HG03469 (cell line): ENCODE measurements at regions not wholly inside any gene's neighbourhood (a gene's known extent, or its start where the extent isn't known, plus 50 kb on each side); places are given as distances from the start of the nearest gene placed in this dataset.
"Not testable (repeated sequence)": the region's sequence is repeated elsewhere in the genome, so short reads cannot be mapped to it uniquely, and the experiment has no call there.

Experiments used
- ATAC-seq: cut with Tn5 transposase; IDR thresholded peaks from one replicate; pipeline ENCODE4 v1.9.1; 2021; ENCODE audit warnings: mild to moderate bottlenecking, moderate library complexity, moderate number of reproducible peaks; ENCODE audit not compliant: unreplicated experiment

- no peak for ATAC-seq
These were observed 61.7 kb downstream of the KPNA2 start for GRCh38 chr17:68097161-68097805.

DNA sequence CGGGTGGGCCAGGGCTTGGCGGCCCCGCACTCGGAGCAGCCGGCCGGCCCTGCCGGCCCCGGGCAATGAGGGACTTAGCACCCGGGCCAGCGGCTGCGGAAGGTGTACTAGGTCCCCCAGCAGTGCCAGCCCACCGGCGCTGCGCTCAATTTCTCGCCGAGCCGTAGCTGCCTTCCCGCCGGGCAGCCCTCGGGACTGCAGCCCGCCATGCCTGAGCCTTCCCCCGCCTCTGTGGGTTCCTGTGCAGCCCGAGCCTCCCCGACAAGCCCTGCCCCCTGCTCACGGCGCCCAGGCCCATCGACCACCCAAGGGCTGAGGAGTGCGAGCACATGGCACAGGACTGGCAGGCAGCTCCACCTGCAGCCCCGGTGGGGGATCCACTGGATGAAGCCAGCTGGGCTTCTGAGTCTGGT, 63.8 kb downstream of the KPNA2 start:
- not testable (repeated sequence) for ATAC-seq

DNA sequence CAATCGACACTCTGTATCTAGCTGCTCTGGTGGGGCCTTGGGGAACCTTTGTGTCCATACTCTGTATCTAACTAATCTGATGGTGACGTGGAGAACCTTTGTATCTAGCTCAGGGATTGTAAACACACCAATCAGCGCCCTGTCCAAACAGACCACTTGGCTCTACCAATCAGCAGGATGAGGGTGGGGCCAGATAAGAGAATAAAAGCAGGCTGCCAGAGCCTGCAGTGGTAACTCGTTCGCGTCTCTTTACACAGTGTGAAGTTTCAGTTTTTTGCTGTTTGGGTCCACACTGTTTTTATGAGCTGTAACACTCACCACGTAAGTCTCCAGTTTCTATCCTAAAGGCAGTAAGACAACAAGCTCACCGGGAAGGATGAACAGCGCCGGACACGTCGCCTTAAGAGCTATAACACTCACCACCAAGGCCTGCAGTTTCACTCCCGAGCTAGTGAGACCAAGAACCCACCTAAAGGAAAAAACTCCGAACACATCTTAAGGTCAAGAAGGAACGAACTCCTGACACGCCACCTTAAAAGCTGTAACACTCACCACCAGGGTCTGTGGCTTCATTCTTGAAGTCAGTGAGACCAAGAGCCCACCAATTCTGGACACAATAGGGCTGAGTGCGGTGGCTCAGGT, 64.6 kb downstream of the KPNA2 start:
- no peak for ATAC-seq

DNA sequence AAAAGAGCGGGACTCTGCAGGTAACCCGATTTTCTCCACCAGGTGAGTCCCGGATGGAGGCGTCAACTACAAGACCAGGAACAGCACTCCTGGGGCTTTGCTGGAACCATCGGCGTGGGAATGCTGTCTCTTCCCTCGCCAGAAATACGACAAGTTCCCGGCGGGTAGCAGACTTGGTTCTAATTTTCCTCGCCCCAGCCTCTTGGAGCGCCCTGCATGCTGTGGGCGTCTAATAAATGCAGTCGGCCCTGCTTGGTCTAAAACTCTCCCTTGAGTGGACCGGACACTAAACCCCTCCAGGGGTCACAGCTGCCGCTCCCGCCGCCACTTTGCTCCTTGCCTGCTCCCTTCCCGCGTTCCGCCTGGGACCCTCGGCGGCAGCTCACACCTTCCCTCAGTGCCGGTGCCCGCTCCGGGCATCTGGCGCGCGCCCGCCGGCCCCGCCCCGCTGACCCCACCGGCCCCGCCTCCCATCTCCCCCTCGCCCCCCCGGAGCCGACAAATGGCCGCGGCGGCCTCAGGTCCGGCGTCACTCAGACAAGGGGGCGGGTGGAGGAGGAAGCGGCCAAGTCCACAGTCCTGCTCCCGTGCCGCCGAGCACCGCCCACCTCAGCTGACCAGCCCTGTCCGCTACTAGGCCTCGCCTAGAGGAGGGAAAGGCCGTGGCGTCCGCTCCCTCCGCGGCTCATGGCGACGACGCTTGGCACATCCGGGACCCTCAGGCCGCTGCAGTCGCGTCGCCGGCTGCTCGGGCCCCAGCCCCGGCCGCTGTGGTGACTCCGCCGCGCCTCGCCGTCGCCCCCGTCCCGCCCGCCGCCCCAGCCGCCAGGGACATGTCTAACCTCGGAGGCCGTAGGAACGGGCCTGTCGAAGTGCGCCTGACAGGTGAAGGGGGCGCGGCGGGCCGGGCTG, 65.8 kb downstream of the KPNA2 start:
- ATAC-seq, result peak; percentile 34

DNA sequence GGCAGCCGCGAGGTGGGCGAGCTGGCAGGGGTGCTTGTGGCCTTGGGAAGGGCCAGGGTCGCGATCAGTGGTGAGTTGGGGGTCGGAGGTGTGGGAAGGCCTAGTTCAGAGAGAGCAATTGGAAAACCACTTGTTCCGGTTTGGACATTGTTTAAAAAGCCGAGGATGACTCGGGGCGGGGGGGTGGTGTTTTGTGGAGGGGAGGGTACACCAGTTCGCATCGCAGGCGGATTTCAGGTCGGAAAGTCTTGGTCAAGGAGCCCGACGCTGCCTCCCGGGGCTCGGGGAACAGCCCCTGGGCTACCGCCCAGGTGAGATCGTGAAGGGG, 66.4 kb downstream of the KPNA2 start:
- no peak for ATAC-seq

- no peak for ATAC-seq
These were observed 66.8 kb downstream of the KPNA2 start for GRCh38 chr17:68102318-68102758.

DNA sequence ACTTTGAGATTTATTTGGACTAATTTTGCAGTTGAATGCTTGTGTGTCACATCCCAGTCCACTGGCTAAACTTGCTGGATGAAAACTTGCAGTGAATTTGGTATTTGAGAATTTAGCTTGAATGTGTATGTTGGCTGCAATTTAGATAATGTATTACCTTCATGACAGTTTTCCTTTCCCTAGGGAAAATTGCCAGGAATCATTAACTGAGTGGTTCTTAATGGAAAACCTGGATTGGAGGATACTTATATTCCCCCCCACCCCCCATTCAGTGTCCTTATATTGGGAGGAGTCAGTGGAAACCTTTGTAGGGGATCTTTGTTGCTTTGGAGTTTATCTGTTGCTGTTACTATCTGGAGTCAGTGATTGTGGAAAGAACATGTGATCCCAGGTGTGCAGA, 67.6 kb downstream of the KPNA2 start:
- no peak for ATAC-seq

DNA sequence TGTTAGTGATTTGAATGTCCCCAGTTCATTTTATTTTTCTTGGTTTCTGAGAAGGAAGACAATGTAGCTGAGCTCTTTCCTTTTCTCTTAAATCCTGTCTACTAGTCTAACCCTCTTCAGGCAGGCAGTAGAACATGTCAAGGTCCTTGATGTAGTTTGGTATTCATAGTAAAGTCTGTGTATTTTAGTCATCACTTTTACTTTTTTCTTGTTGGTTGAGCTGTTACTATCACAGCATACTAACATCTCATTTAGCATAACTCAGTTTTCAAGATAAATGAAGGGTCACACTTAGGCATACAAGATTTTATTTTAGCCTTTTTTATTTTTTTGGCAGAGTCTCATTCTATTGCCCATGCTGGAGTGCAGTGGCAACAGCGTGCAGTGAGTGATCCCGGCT, 70.5 kb downstream of the KPNA2 start:
- ATAC-seq, result no peak

- no peak for ATAC-seq
These were observed 71.8 kb downstream of the KPNA2 start for GRCh38 chr17:68107373-68107772.

GRCh38 chr17:68108313-68109000, 72.9 kb downstream of the KPNA2 start:
- no peak for ATAC-seq

DNA sequence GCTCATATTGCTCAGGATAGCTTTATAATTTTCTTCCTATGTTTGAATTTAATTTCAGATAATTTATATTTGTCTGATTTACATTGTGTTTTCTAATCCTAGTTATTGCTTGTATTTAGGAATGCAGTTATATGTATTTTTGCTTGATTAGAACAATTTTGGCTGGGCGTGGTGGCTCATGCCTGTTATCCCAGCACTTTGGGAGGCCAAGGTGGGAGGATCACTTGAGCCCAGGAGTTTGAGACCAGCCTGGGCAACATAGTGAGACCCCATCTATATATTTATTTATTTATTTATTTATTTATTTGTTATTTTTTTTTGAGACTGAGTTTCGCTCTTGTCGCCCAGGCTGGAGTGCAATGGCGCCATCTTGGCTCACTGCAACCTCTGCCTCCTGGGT, 73.9 kb downstream of the KPNA2 start:
- ATAC-seq, result not testable (repeated sequence)

DNA sequence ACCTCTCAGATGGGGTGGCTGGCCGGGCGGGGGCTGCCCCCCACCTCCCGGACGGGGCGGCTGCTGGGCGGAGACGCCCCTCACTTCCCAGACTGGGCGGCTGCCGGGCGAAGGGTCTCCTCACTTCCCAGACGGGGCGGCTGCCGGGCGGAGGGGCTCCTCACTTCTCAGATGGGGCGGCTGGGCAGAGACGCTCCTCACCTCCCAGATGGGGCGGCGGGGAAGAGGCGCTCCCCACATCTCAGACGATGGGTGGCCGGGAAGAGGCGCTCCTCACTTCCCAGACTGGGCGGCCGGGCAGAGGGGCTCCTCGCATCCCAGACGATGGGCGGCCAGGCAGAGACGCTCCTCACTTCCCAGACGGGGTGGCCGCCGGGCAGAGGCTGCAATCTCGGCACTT, 80.7 kb downstream of the KPNA2 start:
- not testable (repeated sequence) for ATAC-seq

DNA sequence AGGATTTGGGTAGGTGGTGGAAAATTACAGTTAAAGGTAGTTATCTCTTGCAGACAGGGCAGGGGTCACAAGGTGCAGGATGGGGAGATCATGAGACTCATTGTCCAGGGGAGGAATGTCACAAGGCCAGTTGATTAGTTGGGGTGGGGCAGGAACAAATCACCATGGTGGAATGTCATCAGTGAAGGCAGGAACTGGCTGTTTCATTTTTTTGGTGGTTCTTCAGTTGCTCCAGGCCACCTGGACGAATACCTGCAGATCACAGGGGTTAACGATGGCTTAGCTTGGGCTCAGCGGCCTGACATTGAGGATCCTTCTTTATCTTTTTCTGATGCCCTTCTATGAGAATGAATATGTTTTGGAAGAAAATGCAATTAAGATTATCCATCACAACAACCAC, 87.1 kb downstream of the KPNA2 start:
- no peak for ATAC-seq

GRCh38 chr17:68125111-68125870, 89.8 kb downstream of the KPNA2 start:
- ATAC-seq, result no peak

DNA sequence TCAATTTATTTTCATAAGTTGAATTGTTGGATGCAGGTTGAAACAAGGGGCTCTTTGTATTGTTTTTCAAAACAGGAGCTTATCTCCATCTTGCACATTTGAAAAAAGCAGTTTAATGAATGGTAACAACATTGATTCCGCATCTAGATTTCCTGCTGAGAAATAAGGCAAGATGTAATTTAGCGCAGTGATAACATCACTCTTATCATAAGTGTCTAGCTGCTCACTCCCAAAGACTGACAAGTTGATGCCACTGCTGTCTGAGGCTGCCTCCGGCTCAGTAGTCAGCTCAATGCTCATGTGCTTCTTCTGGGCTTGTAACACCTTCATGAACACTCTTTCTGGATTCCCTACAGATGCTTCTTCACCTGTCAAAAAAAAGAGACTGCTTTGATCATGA, 92.4 kb downstream of the KPNA2 start:
- ATAC-seq, result no peak

- ATAC-seq, result no peak
These were observed 95.9 kb downstream of the KPNA2 start for GRCh38 chr17:68131456-68131855.

GRCh38 chr17:68133346-68134045, 98.0 kb downstream of the KPNA2 start:
- ATAC-seq, result no peak

DNA sequence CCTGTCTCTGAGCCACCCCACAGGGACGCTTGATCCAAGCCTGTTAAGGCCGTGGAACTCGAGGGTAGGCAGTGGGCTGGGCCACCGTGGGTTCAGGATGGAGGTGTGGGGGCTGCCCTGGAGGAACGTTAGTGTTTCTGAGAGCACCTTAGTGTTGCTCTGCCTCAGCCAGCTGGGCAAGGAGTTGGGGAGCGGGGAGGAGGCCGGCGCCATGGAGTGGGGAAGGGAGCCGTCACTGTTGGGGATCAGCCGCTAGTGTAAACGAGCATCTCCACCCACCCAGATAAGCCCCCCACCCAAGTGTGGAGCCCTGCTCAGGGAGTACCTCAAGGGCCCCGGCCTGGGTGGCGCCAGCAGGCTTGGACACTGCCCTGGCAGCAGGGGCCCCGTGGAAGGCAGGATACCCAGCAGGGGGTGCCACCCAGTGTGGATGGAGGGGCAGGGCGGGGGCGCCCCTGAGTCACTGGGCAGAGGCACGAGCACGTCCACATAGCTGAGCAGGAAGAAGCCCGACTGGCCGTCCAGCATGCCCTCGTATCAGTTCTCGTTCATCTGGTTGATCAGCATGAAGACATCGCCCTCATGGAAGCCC, 98.6 kb downstream of the KPNA2 start:
- no peak for ATAC-seq

GRCh38 chr17:68134731-68135130, 99.2 kb downstream of the KPNA2 start:
- no peak for ATAC-seq
